ENCODE measurements at regions not wholly inside any gene's neighbourhood (a gene's known extent, or its start where the extent isn't known, plus 50 kb on each side); places are given as distances from the start of the nearest gene placed in this dataset.

DNA sequence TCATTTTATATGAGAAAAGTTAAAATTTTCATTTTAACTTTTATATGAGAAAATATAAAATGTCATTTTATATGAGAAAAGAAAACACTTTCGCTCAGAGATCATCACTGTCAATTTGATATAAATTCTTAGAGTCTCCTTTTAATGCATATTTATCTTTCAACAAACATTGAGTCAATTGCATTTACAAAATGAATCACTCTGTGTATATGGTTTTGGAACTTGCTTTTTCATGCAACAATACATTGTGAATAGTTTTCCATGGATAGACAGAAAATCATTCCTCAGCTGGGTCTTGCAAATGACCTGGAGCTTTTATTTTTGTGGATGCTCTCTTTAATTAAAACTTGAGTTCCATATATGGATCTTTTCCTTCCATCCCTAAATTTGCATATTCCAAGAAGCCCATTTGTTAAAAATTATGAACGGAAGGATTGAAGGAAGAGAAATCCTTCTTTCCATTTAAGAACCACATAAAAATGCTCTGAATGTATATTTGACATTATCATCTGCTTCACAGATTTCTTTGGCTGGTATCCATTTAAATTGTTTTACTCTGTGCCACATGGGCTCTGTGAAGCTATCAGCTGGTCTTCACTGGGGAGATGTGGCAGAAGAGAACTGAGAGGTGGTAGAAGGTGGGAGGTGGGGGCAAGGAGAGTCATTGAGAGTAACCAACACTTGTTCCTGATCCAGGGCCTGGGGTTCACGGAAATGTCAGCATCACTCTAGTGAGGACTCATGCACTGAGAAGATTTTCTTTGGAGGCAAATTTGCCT is 104.1 kb downstream of the QPCT start:
- Histone ChIP-seq H3K27me3 (ENCODE audit: insufficient read depth, low read depth) (no peaks in the 10 kb centered on the region), H3K4me3 (no peak overlapping the region), H3K4me1 (replicated peaks; ENCODE audit: insufficient read depth) (no peaks in the 10 kb centered on the region), H4K20me1 (ENCODE audit: insufficient read depth) (no peaks in the 10 kb centered on the region; the same call in 1 of the 2 replicates), H3K27ac (no peak overlapping the region), H3K4me2 (no peak overlapping the region), H2AFZ (no peak overlapping the region), H3K9me2 (ENCODE audit: insufficient read depth) (no peaks in the 10 kb centered on the region), H3K9me3 (ENCODE audit: insufficient read depth, low read depth) (no peaks in the 10 kb centered on the region), H3K36me3 (ENCODE audit: low read depth) (no peaks in the 10 kb centered on the region), H3F3A (ENCODE audit: insufficient read depth, low read depth) (no peaks in the 10 kb centered on the region), H3K79me2 (ENCODE audit: low read depth) (no peaks in the 10 kb centered on the region)
- POLR2A ChIA-PET (ENCODE audit: unreplicated experiment): no interaction called here
- TF ChIP-seq EZH2 (IDR thresholded peaks at IDR 0.05; ENCODE audit: low read depth): no peak
- TF ChIP-seq, protein P1, sequence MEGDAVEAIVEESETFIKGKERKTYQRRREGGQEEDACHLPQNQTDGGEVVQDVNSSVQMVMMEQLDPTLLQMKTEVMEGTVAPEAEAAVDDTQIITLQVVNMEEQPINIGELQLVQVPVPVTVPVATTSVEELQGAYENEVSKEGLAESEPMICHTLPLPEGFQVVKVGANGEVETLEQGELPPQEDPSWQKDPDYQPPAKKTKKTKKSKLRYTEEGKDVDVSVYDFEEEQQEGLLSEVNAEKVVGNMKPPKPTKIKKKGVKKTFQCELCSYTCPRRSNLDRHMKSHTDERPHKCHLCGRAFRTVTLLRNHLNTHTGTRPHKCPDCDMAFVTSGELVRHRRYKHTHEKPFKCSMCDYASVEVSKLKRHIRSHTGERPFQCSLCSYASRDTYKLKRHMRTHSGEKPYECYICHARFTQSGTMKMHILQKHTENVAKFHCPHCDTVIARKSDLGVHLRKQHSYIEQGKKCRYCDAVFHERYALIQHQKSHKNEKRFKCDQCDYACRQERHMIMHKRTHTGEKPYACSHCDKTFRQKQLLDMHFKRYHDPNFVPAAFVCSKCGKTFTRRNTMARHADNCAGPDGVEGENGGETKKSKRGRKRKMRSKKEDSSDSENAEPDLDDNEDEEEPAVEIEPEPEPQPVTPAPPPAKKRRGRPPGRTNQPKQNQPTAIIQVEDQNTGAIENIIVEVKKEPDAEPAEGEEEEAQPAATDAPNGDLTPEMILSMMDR (conservative IDR thresholded peaks at IDR 0.05): no peak
- no TSS peak for BruUV-seq (replicated peaks)
- intact Hi-C loops (cut with micrococcal nuclease; ENCODE audit: unreplicated experiment): no loop called here
- CTCF ChIA-PET: no interaction called here
- DNase-seq: no peak

DNA sequence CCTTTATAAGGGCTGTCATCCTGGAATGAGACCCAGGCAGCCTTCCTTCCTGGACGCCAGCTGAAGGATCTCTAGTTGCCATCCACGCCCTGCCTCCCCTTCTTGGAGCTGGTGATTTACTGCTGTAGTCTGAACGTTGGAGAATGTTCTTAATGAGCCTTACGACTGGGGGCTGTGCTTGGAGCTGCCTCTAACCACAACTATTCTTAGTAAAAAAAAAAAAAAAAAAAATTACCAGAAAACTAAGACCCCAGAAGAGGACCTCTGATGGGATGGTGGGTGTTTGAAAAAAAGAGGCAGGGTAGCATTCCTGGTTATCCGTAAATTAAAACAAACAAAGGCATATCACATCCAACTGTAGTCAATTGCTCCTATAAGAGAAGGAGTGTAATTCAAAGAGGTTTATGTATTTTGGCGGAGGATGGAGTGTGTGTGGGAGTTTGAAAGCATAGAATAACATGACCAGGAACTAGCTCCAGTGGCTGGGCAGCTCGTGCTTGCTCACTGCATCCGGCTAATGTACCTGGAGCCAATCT is 105.4 kb downstream of the QPCT start:
- BruUV-seq (replicated peaks): no TSS peak
- Histone ChIP-seq H3K27me3 (ENCODE audit: insufficient read depth, low read depth) (no peaks in the 10 kb centered on the region), H3K4me3 (no peak overlapping the region), H4K20me1 (ENCODE audit: insufficient read depth) (no peaks in the 10 kb centered on the region), H3K4me1 (replicated peaks; ENCODE audit: insufficient read depth) (no peaks in the 10 kb centered on the region), H3K9me2 (ENCODE audit: insufficient read depth) (no peaks in the 10 kb centered on the region), H3K9me3 (ENCODE audit: insufficient read depth, low read depth) (no peaks in the 10 kb centered on the region), H3K4me2 (no peak overlapping the region), H3K79me2 (ENCODE audit: low read depth) (no peaks in the 10 kb centered on the region), H2AFZ (no peak overlapping the region), H3K27ac (no peak overlapping the region), H3K36me3 (ENCODE audit: low read depth) (no peaks in the 10 kb centered on the region), H3F3A (ENCODE audit: insufficient read depth, low read depth) (no peaks in the 10 kb centered on the region)
- no peak for DNase-seq
- intact Hi-C loops (cut with micrococcal nuclease; ENCODE audit: unreplicated experiment): no loop called here
- CTCF ChIA-PET: no interaction called here
- POLR2A ChIA-PET (ENCODE audit: unreplicated experiment): no interaction called here
- TF ChIP-seq EZH2 (IDR thresholded peaks at IDR 0.05; ENCODE audit: low read depth): no peak
- TF ChIP-seq, protein P1 (conservative IDR thresholded peaks at IDR 0.05): no peak

DNA sequence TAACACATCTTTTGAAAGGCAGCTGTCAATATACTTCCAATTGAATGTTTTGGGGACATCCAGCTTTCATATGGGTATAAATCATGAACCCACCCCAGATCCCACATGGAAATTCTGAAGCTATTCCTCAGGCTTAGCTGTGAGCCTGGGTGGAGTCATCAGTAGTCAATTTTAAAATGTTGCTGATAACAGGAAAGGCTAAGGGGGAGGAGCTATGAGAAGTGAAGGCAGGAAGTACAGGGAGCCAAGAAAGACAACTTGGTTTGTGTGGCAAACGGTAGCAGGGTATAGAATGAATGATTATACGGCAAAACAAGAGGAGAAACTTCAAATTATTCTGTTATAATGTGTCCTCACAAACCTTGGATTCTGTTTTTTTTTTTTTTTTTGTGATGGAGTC is 108.6 kb downstream of the QPCT start:
- H3K9me3 ChIP-seq (ENCODE audit: insufficient read depth, low read depth): no peaks in the 10 kb centered on the region
- CTCF ChIA-PET: no interaction called here
- TF ChIP-seq, protein P1 (conservative IDR thresholded peaks at IDR 0.05): no peak
- TF ChIP-seq EZH2 (IDR thresholded peaks at IDR 0.05; ENCODE audit: low read depth): no peak
- no peaks in the 10 kb centered on the region for H3K79me2 ChIP-seq (ENCODE audit: low read depth)
- no peaks in the 10 kb centered on the region for H4K20me1 ChIP-seq (ENCODE audit: insufficient read depth)
- no peak overlapping the region for H3K4me3 ChIP-seq
- BruUV-seq (replicated peaks): no TSS peak
- H2AFZ ChIP-seq: no peak overlapping the region
- H3K4me2 ChIP-seq: no peak overlapping the region
- H3F3A ChIP-seq (ENCODE audit: insufficient read depth, low read depth): no peaks in the 10 kb centered on the region
- POLR2A ChIA-PET (ENCODE audit: unreplicated experiment): interaction anchor here (0.6 to 0.7 kb wide), 2 partner anchors 316 to 379 kb away, joined by 3 to 6 read pairs; no protein-coding TSS in a partner anchor
- H3K27ac ChIP-seq: no peak overlapping the region
- no peaks in the 10 kb centered on the region for H3K4me1 ChIP-seq (replicated peaks; ENCODE audit: insufficient read depth)
- H3K9me2 ChIP-seq (ENCODE audit: insufficient read depth): no peaks in the 10 kb centered on the region
- no peak for DNase-seq
- no peaks in the 10 kb centered on the region for H3K36me3 ChIP-seq (ENCODE audit: low read depth)
- H3K27me3 ChIP-seq (ENCODE audit: insufficient read depth, low read depth): no peaks in the 10 kb centered on the region
- intact Hi-C loops (cut with micrococcal nuclease; ENCODE audit: unreplicated experiment): no loop called here
